ENCODE measurements at regions not wholly inside any gene's neighbourhood (a gene's known extent, or its start where the extent isn't known, plus 50 kb on each side); places are given as distances from the start of the nearest gene placed in this dataset.
"Not testable (repeated sequence)": the region's sequence is repeated elsewhere in the genome, so short reads cannot be mapped to it uniquely, and the experiment has no call there.

- no peaks in the 10 kb centered on the region for H3K23me2 ChIP-seq (ENCODE audit: insufficient read length, low read depth, low read length, poor library complexity, severe bottlenecking)
- H4K91ac ChIP-seq (ENCODE audit: insufficient read length, low read depth, low read length): no peak overlapping the region
- H3T11ph ChIP-seq (ENCODE audit: low read length): no peak overlapping the region
- Mint-ChIP-seq H3K36me3 (ENCODE audit: insufficient read depth in 1 of 3, low read depth in 3 of 3) (no peaks in the 10 kb centered on the region), H3K9me3 (peaks cover 3 to 4% of the 10 kb centered on the region in 2 experiments; a peak in 2 of 5 replicates), H3K27ac (no peak overlapping the region), H3K4me3 (no peak overlapping the region), H3K27me3 (ENCODE audit: low read depth) (no peaks in the 10 kb centered on the region), H3K4me1 (peaks cover 10 to 14% of the 10 kb centered on the region in 2 experiments)
- no peak overlapping the region for H2AFZ ChIP-seq (ENCODE audit: low read length)
- no peak overlapping the region for H2BK5ac ChIP-seq (ENCODE audit: insufficient read length, low read length)
- H2BK12ac ChIP-seq (ENCODE audit: insufficient read length, low read depth, low read length): no peak overlapping the region
- H2AK5ac ChIP-seq (ENCODE audit: insufficient read length, low read length): no peak overlapping the region
- H3K9me3 ChIP-seq (ENCODE audit: control insufficient read depth, low read depth, low read length): no peaks in the 10 kb centered on the region
- no CpG with 5 or more reads among the region's 1 CpG for WGBS (ENCODE audit: extremely low coverage, insufficient read length, low lambda C conversion rate)
- H3K9ac ChIP-seq (ENCODE audit: extremely low read depth, insufficient read length, low read length): no peak overlapping the region
- no peak overlapping the region for H3K4me2 ChIP-seq (ENCODE audit: insufficient read depth, insufficient read length, low read length)
- no peak overlapping the region for H4K8ac ChIP-seq (replicated peaks; ENCODE audit: insufficient read length, low read depth, low read length)
- TF ChIP-seq, protein P1, sequence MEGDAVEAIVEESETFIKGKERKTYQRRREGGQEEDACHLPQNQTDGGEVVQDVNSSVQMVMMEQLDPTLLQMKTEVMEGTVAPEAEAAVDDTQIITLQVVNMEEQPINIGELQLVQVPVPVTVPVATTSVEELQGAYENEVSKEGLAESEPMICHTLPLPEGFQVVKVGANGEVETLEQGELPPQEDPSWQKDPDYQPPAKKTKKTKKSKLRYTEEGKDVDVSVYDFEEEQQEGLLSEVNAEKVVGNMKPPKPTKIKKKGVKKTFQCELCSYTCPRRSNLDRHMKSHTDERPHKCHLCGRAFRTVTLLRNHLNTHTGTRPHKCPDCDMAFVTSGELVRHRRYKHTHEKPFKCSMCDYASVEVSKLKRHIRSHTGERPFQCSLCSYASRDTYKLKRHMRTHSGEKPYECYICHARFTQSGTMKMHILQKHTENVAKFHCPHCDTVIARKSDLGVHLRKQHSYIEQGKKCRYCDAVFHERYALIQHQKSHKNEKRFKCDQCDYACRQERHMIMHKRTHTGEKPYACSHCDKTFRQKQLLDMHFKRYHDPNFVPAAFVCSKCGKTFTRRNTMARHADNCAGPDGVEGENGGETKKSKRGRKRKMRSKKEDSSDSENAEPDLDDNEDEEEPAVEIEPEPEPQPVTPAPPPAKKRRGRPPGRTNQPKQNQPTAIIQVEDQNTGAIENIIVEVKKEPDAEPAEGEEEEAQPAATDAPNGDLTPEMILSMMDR (conservative IDR thresholded peaks at IDR 0.05): no peak
- no peak overlapping the region for H3K18ac ChIP-seq (ENCODE audit: insufficient read length, low read depth, low read length)
- no peak for DNase-seq
- H3K27me3 ChIP-seq (ENCODE audit: insufficient read depth, low read length): no peaks in the 10 kb centered on the region
- H2BK120ac ChIP-seq (ENCODE audit: low read depth, low read length, poor library complexity, severe bottlenecking): no peak overlapping the region
- no peaks in the 10 kb centered on the region for H3K4me1 ChIP-seq (ENCODE audit: insufficient read depth, low read length)
- H2BK20ac ChIP-seq (ENCODE audit: low read depth, low read length, poor library complexity, severe bottlenecking): no peak overlapping the region
- H3K56ac ChIP-seq (ENCODE audit: insufficient read length, low read depth, low read length): no peak overlapping the region
- H3K4ac ChIP-seq (ENCODE audit: low read depth, low read length): no peak overlapping the region
- no peak overlapping the region for H3K27ac ChIP-seq (ENCODE audit: insufficient read length, low read depth, low read length)
- no peaks in the 10 kb centered on the region for H3K79me2 ChIP-seq (ENCODE audit: insufficient read depth, low read length)
- H3K79me1 ChIP-seq (ENCODE audit: insufficient read depth, low read depth, low read length, poor library complexity, severe bottlenecking): no peaks in the 10 kb centered on the region
- no peak overlapping the region for H2BK15ac ChIP-seq (ENCODE audit: low read depth, low read length)
- H4K20me1 ChIP-seq (ENCODE audit: control insufficient read depth, insufficient read depth, insufficient read length): no peaks in the 10 kb centered on the region
- H3K14ac ChIP-seq (ENCODE audit: insufficient read depth, low read length): no peak overlapping the region
- no peak overlapping the region for H3K23ac ChIP-seq (ENCODE audit: insufficient read length, low read depth, low read length)
- H4K5ac ChIP-seq (ENCODE audit: insufficient read length, low read depth, low read length): no peak overlapping the region
These were observed 58.8 kb upstream of the CDC42EP3 start for GRCh38 chr2:37730037-37730818.

GRCh38 chr2:37732412-37732811 is 61.0 kb upstream of the CDC42EP3 start:
- not testable (repeated sequence) for H3K79me2 ChIP-seq (ENCODE audit: insufficient read depth, low read length); H4K5ac ChIP-seq (ENCODE audit: insufficient read length, low read depth, low read length); H3K27ac Mint-ChIP-seq; H3K4me1 ChIP-seq (ENCODE audit: insufficient read depth, low read length); H2BK12ac ChIP-seq (ENCODE audit: insufficient read length, low read depth, low read length); H3K23me2 ChIP-seq (ENCODE audit: insufficient read length, low read depth, low read length, poor library complexity, severe bottlenecking); H2BK120ac ChIP-seq (ENCODE audit: low read depth, low read length, poor library complexity, severe bottlenecking); H3K4me3 Mint-ChIP-seq; H4K91ac ChIP-seq (ENCODE audit: insufficient read length, low read depth, low read length); H3K56ac ChIP-seq (ENCODE audit: insufficient read length, low read depth, low read length); H2BK20ac ChIP-seq (ENCODE audit: low read depth, low read length, poor library complexity, severe bottlenecking); H3K9ac ChIP-seq (ENCODE audit: extremely low read depth, insufficient read length, low read length); H2BK5ac ChIP-seq (ENCODE audit: insufficient read length, low read length); H3K27me3 Mint-ChIP-seq (ENCODE audit: low read depth); H3K9me3 ChIP-seq (ENCODE audit: control insufficient read depth, low read depth, low read length); H2AK5ac ChIP-seq (ENCODE audit: insufficient read length, low read length); H4K8ac ChIP-seq (replicated peaks; ENCODE audit: insufficient read length, low read depth, low read length); H4K20me1 ChIP-seq (ENCODE audit: control insufficient read depth, insufficient read depth, insufficient read length); H3K36me3 Mint-ChIP-seq (ENCODE audit: insufficient read depth in 1 of 3, low read depth in 3 of 3); H3K18ac ChIP-seq (ENCODE audit: insufficient read length, low read depth, low read length); H3T11ph ChIP-seq (ENCODE audit: low read length); H3K4me2 ChIP-seq (ENCODE audit: insufficient read depth, insufficient read length, low read length); H3K4ac ChIP-seq (ENCODE audit: low read depth, low read length); H3K79me1 ChIP-seq (ENCODE audit: insufficient read depth, low read depth, low read length, poor library complexity, severe bottlenecking); H2AFZ ChIP-seq (ENCODE audit: low read length); H3K27ac ChIP-seq (ENCODE audit: insufficient read length, low read depth, low read length); H3K23ac ChIP-seq (ENCODE audit: insufficient read length, low read depth, low read length); H2BK15ac ChIP-seq (ENCODE audit: low read depth, low read length); DNase-seq; H3K14ac ChIP-seq (ENCODE audit: insufficient read depth, low read length); H3K27me3 ChIP-seq (ENCODE audit: insufficient read depth, low read length); H3K9me3 Mint-ChIP-seq
- H3K4me1 Mint-ChIP-seq: peaks cover 14 to 16% of the 10 kb centered on the region in 2 experiments
